Skeletal muscle satellite cell (primary cell): ENCODE measurements at regions not wholly inside any gene's neighbourhood (a gene's known extent, or its start where the extent isn't known, plus 50 kb on each side); places are given as distances from the start of the nearest gene placed in this dataset.
"Not testable (repeated sequence)": the region's sequence is repeated elsewhere in the genome, so short reads cannot be mapped to it uniquely, and the experiment has no call there.

Experiments used
- H3K27me3 ChIP-seq: 2 replicates; pipeline ENCODE4 v1.7.0; 2013; ENCODE audit warnings: low read length; ENCODE audit not compliant: control insufficient read depth, insufficient read depth
- H3K36me3 ChIP-seq: 2 replicates; pipeline ENCODE4 v1.7.0; 2013; ENCODE audit warnings: mild to moderate bottlenecking, control low read depth, low read length; ENCODE audit not compliant: insufficient read depth
- H3K4me1 ChIP-seq: 2 replicates; pipeline ENCODE4 v1.7.0; 2013; ENCODE audit warnings: low read length; ENCODE audit not compliant: control insufficient read depth, insufficient read depth
- H3K4me2 ChIP-seq: 2 replicates; pipeline ENCODE4 v1.7.0; 2013; ENCODE audit warnings: mild to moderate bottlenecking, low read length
- H3K4me3 ChIP-seq: 2 replicates; pipeline ENCODE4 v1.7.0; 2013; ENCODE audit warnings: low read length
- H3K9ac ChIP-seq: 2 replicates; pipeline ENCODE4 v1.7.0; 2013; ENCODE audit warnings: mild to moderate bottlenecking, low read depth, low read length, moderate library complexity
- H3K9me3 ChIP-seq: replicated peaks from 2 replicates; pipeline ENCODE4 v1.7.0; 2013; ENCODE audit warnings: mild to moderate bottlenecking, control low read depth, low read length

GRCh38 chr12:74626397-74626796 is 88.8 kb downstream of the ATXN7L3B start:
- no peaks in the 10 kb centered on the region for H3K4me1 ChIP-seq
- H3K27me3 ChIP-seq: no peaks in the 10 kb centered on the region
- no peak overlapping the region for H3K9ac ChIP-seq
- H3K9me3 ChIP-seq: no peaks in the 10 kb centered on the region
- H3K4me3 ChIP-seq: no peak overlapping the region
- H3K4me2 ChIP-seq: no peak overlapping the region
- H3K36me3 ChIP-seq: no peaks in the 10 kb centered on the region

GRCh38 chr12:74641262-74641661 is 103.6 kb downstream of the ATXN7L3B start:
- no peak overlapping the region for H3K4me3 ChIP-seq
- no peak overlapping the region for H3K4me2 ChIP-seq
- H3K9ac ChIP-seq: no peak overlapping the region
- H3K36me3 ChIP-seq: no peaks in the 10 kb centered on the region
- no peaks in the 10 kb centered on the region for H3K27me3 ChIP-seq
- H3K9me3 ChIP-seq: no peaks in the 10 kb centered on the region
- no peaks in the 10 kb centered on the region for H3K4me1 ChIP-seq

GRCh38 chr12:74641694-74642093 is 104.1 kb downstream of the ATXN7L3B start:
- H3K9ac ChIP-seq: no peak overlapping the region
- H3K9me3 ChIP-seq: no peaks in the 10 kb centered on the region
- H3K27me3 ChIP-seq: no peaks in the 10 kb centered on the region

GRCh38 chr12:74644681-74645080 is 107.0 kb downstream of the ATXN7L3B start:
- Histone ChIP-seq H3K4me1 (no peaks in the 10 kb centered on the region), H3K4me2 (no peak overlapping the region), H3K36me3 (no peaks in the 10 kb centered on the region), H3K27me3 (no peaks in the 10 kb centered on the region), H3K9me3 (no peaks in the 10 kb centered on the region), H3K9ac (no peak overlapping the region), H3K4me3 (no peak overlapping the region)

More at GRCh38 chr12:74641694-74642093, 104.1 kb downstream of the ATXN7L3B start:
- Histone ChIP-seq H3K4me2 (no peak overlapping the region), H3K4me1 (no peaks in the 10 kb centered on the region), H3K4me3 (no peak overlapping the region), H3K36me3 (no peaks in the 10 kb centered on the region)

GRCh38 chr12:74646831-74647230 is 109.2 kb downstream of the ATXN7L3B start:
- H3K36me3 ChIP-seq: no peaks in the 10 kb centered on the region
- H3K9me3 ChIP-seq: no peaks in the 10 kb centered on the region
- H3K27me3 ChIP-seq: no peaks in the 10 kb centered on the region
- H3K4me3 ChIP-seq: no peak overlapping the region
- no peak overlapping the region for H3K4me2 ChIP-seq
- no peaks in the 10 kb centered on the region for H3K4me1 ChIP-seq
- no peak overlapping the region for H3K9ac ChIP-seq

- H3K9ac ChIP-seq: no peak overlapping the region
- no peaks in the 10 kb centered on the region for H3K36me3 ChIP-seq
- no peaks in the 10 kb centered on the region for H3K27me3 ChIP-seq
- H3K9me3 ChIP-seq: no peaks in the 10 kb centered on the region
- H3K4me3 ChIP-seq: no peak overlapping the region
- H3K4me1 ChIP-seq: no peaks in the 10 kb centered on the region
- H3K4me2 ChIP-seq: no peak overlapping the region
Observed at GRCh38 chr12:74647256-74647655, 109.6 kb downstream of the ATXN7L3B start.

- Histone ChIP-seq H3K9me3 (no peaks in the 10 kb centered on the region), H3K27me3 (no peaks in the 10 kb centered on the region), H3K36me3 (no peaks in the 10 kb centered on the region), H3K4me3 (no peak overlapping the region), H3K4me2 (no peak overlapping the region), H3K4me1 (no peaks in the 10 kb centered on the region), H3K9ac (no peak overlapping the region)
Observed at GRCh38 chr12:74656251-74656650, 118.6 kb downstream of the ATXN7L3B start.

- no peak overlapping the region for H3K4me2 ChIP-seq
- H3K4me1 ChIP-seq: no peaks in the 10 kb centered on the region
- no peak overlapping the region for H3K9ac ChIP-seq
- H3K4me3 ChIP-seq: no peak overlapping the region
- H3K27me3 ChIP-seq: no peaks in the 10 kb centered on the region
- H3K36me3 ChIP-seq: no peaks in the 10 kb centered on the region
- H3K9me3 ChIP-seq: no peaks in the 10 kb centered on the region
Observed at GRCh38 chr12:74660442-74660841, 122.8 kb downstream of the ATXN7L3B start.

GRCh38 chr12:74663958-74664357 is 126.3 kb downstream of the ATXN7L3B start:
- Histone ChIP-seq H3K27me3 (no peaks in the 10 kb centered on the region), H3K9ac (no peak overlapping the region), H3K4me3 (no peak overlapping the region), H3K4me2 (no peak overlapping the region), H3K36me3 (no peaks in the 10 kb centered on the region), H3K9me3 (no peaks in the 10 kb centered on the region), H3K4me1 (no peaks in the 10 kb centered on the region)

GRCh38 chr12:74665690-74666089 is 128.1 kb downstream of the ATXN7L3B start:
- no peaks in the 10 kb centered on the region for H3K9me3 ChIP-seq
- no peaks in the 10 kb centered on the region for H3K4me1 ChIP-seq
- no peak overlapping the region for H3K4me2 ChIP-seq
- H3K27me3 ChIP-seq: no peaks in the 10 kb centered on the region
- H3K9ac ChIP-seq: no peak overlapping the region
- H3K36me3 ChIP-seq: no peaks in the 10 kb centered on the region
- no peak overlapping the region for H3K4me3 ChIP-seq

- Histone ChIP-seq H3K27me3 (no peaks in the 10 kb centered on the region), H3K4me2 (no peak overlapping the region), H3K9ac (no peak overlapping the region), H3K36me3 (no peaks in the 10 kb centered on the region), H3K9me3 (no peaks in the 10 kb centered on the region), H3K4me1 (no peaks in the 10 kb centered on the region), H3K4me3 (no peak overlapping the region)
Observed at GRCh38 chr12:74671421-74671820, 133.8 kb downstream of the ATXN7L3B start.

GRCh38 chr12:74676955-74677354 is 139.3 kb downstream of the ATXN7L3B start:
- not testable (repeated sequence) for H3K9me3 ChIP-seq, H3K4me1 ChIP-seq, H3K27me3 ChIP-seq, H3K4me2 ChIP-seq, H3K4me3 ChIP-seq, H3K9ac ChIP-seq, H3K36me3 ChIP-seq
